WTC11 (cell line): ENCODE measurements at regions not wholly inside any gene's neighbourhood (a gene's known extent, or its start where the extent isn't known, plus 50 kb on each side); places are given as distances from the start of the nearest gene placed in this dataset.

Experiments
- MXD4 ChIP-seq: fragments of 250-450 bp; sonication (Bioruptor Pico); IDR thresholded peaks from 2 replicates; pipeline ENCODE4 v1.8.0; 2021; ENCODE audit warnings: mild to moderate bottlenecking, moderate library complexity, borderline replicate concordance
- TF ChIP-seq, protein P1 (sequence below): sonication (generic); formaldehyde crosslinking; IDR thresholded peaks from 2 replicates; pipeline ENCODE4 v1.8.1; 2022; ENCODE audit warnings: low read depth, missing genetic modification reagents, borderline replicate concordance

DNA sequence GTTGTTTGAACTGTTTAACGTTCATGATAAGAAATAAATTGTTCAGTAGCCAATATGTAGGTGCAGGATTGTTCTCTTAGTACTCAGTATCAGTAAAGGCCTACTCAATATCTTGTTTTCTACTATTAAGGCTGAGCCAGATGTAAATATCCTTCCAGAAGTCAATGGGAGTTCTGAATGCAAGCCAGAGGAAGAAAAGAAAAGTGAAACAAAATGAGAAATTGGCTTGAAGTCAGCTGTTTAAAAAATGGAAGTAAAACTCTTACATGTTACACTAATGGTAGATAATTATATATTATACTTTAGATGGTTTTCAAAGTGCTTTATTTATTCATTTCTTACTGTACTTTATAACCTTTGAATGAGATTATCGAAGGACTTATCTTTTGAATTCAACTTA is 1417.9 kb downstream of the ADGRL3 start:
- TF ChIP-seq, protein P1, sequence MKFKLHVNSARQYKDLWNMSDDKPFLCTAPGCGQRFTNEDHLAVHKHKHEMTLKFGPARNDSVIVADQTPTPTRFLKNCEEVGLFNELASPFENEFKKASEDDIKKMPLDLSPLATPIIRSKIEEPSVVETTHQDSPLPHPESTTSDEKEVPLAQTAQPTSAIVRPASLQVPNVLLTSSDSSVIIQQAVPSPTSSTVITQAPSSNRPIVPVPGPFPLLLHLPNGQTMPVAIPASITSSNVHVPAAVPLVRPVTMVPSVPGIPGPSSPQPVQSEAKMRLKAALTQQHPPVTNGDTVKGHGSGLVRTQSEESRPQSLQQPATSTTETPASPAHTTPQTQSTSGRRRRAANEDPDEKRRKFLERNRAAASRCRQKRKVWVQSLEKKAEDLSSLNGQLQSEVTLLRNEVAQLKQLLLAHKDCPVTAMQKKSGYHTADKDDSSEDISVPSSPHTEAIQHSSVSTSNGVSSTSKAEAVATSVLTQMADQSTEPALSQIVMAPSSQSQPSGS (CRISPR knock-in tag): no peak
- no peak for TF ChIP-seq MXD4
